ENCODE measurements at regions not wholly inside any gene's neighbourhood (a gene's known extent, or its start where the extent isn't known, plus 50 kb on each side); places are given as distances from the start of the nearest gene placed in this dataset.

GRCh38 chrX:4239650-4240540 is 526.4 kb upstream of the PRKX start:
- Histone ChIP-seq H3K36me3 (no peaks in the 10 kb centered on the region), H3K4me1 (no peaks in the 10 kb centered on the region), H3K27ac (no peak overlapping the region), H3K9me3 (peaks cover 0 to 5% (median 0%) of the 10 kb centered on the region in 3 donors), H3K27me3 (no peaks in the 10 kb centered on the region), H3K4me3 (no peak overlapping the region)
- DNase-seq: no peak
- intact Hi-C loops (cut with DNase I; ENCODE audit: low total_unique reads): no loop called here
- TF ChIP-seq, protein P1, sequence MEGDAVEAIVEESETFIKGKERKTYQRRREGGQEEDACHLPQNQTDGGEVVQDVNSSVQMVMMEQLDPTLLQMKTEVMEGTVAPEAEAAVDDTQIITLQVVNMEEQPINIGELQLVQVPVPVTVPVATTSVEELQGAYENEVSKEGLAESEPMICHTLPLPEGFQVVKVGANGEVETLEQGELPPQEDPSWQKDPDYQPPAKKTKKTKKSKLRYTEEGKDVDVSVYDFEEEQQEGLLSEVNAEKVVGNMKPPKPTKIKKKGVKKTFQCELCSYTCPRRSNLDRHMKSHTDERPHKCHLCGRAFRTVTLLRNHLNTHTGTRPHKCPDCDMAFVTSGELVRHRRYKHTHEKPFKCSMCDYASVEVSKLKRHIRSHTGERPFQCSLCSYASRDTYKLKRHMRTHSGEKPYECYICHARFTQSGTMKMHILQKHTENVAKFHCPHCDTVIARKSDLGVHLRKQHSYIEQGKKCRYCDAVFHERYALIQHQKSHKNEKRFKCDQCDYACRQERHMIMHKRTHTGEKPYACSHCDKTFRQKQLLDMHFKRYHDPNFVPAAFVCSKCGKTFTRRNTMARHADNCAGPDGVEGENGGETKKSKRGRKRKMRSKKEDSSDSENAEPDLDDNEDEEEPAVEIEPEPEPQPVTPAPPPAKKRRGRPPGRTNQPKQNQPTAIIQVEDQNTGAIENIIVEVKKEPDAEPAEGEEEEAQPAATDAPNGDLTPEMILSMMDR (IDR thresholded peaks at IDR 0.05): no peak

GRCh38 chrX:4238916-4239315 is 525.5 kb upstream of the PRKX start:
- Histone ChIP-seq H3K4me3 (no peak overlapping the region), H3K4me1 (no peaks in the 10 kb centered on the region), H3K27me3 (no peaks in the 10 kb centered on the region), H3K36me3 (no peaks in the 10 kb centered on the region), H3K9me3 (peaks cover 0 to 5% (median 0%) of the 10 kb centered on the region in 3 donors), H3K27ac (no peak overlapping the region)
- TF ChIP-seq, protein P1 (IDR thresholded peaks at IDR 0.05): no peak
- no peak for DNase-seq
- intact Hi-C loops (cut with DNase I; ENCODE audit: low total_unique reads): no loop called here

- H3K27ac ChIP-seq: no peak overlapping the region
- H3K9me3 ChIP-seq: no peaks in the 10 kb centered on the region
- H3K36me3 ChIP-seq: no peaks in the 10 kb centered on the region
- intact Hi-C loops (cut with DNase I; ENCODE audit: low total_unique reads): no loop called here
- no peak for DNase-seq
- TF ChIP-seq, protein P1 (IDR thresholded peaks at IDR 0.05): no peak
- H3K27me3 ChIP-seq: no peaks in the 10 kb centered on the region
- no peak overlapping the region for H3K4me3 ChIP-seq
- H3K4me1 ChIP-seq: peaks cover 0 to 7% (median 2%) of the 10 kb centered on the region in 4 donors
Observed at GRCh38 chrX:4225086-4225485, 511.6 kb upstream of the PRKX start.

DNA sequence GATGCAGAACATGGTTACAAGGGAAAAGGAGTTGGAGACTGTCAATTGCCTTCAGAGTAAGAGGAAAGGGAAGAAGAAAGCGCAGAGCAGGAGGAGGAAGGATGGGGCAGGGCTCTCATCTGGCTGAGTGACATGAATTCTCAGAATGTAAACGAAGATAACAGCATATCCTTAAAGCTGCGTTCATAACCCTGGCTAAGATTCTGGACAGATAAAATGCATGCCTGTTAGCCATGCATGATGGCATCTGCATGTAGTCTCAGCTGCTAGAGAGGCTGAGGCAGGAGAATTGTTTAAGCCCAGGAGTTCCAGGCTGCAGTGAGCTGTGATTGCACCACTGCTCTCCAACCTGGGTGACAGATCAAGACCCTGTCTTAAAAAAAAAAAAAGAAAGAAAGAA is 493.5 kb upstream of the PRKX start:
- Histone ChIP-seq H3K27ac (no peak overlapping the region), H3K4me1 (no peaks in the 10 kb centered on the region), H3K27me3 (no peaks in the 10 kb centered on the region), H3K4me3 (no peak overlapping the region), H3K9me3 (no peaks in the 10 kb centered on the region), H3K36me3 (no peaks in the 10 kb centered on the region)
- TF ChIP-seq, protein P1 (IDR thresholded peaks at IDR 0.05): no peak
- no peak for DNase-seq
- intact Hi-C loops (cut with DNase I; ENCODE audit: low total_unique reads): no loop called here

GRCh38 chrX:4197971-4198370 is 484.5 kb upstream of the PRKX start:
- Histone ChIP-seq H3K27ac (no peak overlapping the region), H3K27me3 (no peaks in the 10 kb centered on the region), H3K4me1 (no peaks in the 10 kb centered on the region), H3K9me3 (no peaks in the 10 kb centered on the region), H3K4me3 (no peak overlapping the region), H3K36me3 (no peaks in the 10 kb centered on the region)
- no peak for DNase-seq
- TF ChIP-seq, protein P1 (IDR thresholded peaks at IDR 0.05): no peak
- intact Hi-C loops (cut with DNase I; ENCODE audit: low total_unique reads): no loop called here

Data from tibial artery (tissue), 4 donors.